ENCODE measurements at regions not wholly inside any gene's neighbourhood (a gene's known extent, or its start where the extent isn't known, plus 50 kb on each side); places are given as distances from the start of the nearest gene placed in this dataset.

GRCh38 chr1:3955196-3955772 is 55.2 kb upstream of the C1orf174 start (continued):
- TF ChIP-seq MAZ (IDR thresholded peaks at IDR 0.05; ENCODE audit: borderline replicate concordance, low read depth, low read length) (no peak), NFE2L2 (IDR thresholded peaks at IDR 0.05; ENCODE audit: low read depth, low read length) (no peak)
- TF ChIP-seq, protein P1, sequence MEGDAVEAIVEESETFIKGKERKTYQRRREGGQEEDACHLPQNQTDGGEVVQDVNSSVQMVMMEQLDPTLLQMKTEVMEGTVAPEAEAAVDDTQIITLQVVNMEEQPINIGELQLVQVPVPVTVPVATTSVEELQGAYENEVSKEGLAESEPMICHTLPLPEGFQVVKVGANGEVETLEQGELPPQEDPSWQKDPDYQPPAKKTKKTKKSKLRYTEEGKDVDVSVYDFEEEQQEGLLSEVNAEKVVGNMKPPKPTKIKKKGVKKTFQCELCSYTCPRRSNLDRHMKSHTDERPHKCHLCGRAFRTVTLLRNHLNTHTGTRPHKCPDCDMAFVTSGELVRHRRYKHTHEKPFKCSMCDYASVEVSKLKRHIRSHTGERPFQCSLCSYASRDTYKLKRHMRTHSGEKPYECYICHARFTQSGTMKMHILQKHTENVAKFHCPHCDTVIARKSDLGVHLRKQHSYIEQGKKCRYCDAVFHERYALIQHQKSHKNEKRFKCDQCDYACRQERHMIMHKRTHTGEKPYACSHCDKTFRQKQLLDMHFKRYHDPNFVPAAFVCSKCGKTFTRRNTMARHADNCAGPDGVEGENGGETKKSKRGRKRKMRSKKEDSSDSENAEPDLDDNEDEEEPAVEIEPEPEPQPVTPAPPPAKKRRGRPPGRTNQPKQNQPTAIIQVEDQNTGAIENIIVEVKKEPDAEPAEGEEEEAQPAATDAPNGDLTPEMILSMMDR (conservative IDR thresholded peaks at IDR 0.05; ENCODE audit: low read depth, low read length): no peak

DNA sequence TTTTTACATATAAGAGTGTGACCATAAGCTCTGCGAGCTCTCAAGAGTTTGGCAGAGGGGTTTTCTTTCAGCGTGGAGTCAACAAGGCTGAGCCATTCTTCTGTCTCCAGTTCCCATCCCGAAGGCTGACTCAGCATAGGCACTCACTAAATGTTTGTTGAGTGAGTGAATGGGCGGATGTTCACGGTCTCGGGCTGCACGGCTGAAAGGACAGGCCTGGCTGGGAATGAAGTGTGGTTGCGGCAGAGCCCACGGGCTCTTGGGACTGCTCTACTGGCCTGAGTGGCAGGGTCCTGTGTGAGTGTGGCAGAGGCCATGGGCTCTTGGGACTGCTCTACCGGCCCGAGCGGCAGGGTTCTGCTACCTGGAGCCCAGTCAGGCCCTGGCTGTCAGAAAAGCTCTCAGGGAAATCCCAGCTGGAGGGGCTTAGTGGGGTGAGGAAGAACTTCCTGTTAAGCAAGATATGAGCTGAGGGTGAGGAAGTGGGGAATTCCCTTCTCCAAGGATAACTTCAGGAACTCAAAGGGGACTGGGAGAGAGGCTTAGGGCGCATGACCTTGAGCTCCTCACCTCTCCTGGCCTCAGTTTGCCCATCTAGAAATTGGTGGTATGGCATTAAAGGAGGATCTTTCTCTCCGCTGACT is 56.6 kb upstream of the C1orf174 start:
- in situ Hi-C loops (cut with MboI; ENCODE audit: low sequenced_read_pairs) (no loop called here), intact Hi-C loops (cut with micrococcal nuclease) (no loop called here), dilution Hi-C loops (cut with HindIII; ENCODE audit: low sequenced_read_pairs, unreplicated experiment) (no loop called here)
- Histone ChIP-seq H4K8ac (ENCODE audit: low read depth in 2 of 2, low read length in 2 of 2) (no peak overlapping the region), H3K23ac (ENCODE audit: low read depth, low read length) (no peak overlapping the region), H2BK5ac (ENCODE audit: low read depth, low read length, poor library complexity, severe bottlenecking) (no peak overlapping the region), H3K56ac (ENCODE audit: extremely low read depth, insufficient read depth, low read length) (no peak overlapping the region), H3K14ac (replicated peaks; ENCODE audit: low read depth, low read length) (no peak overlapping the region), H2BK120ac (ENCODE audit: low read depth, low read length) (no peak overlapping the region), H4K20me1 (ENCODE audit: insufficient read depth, low read length) (no peaks in the 10 kb centered on the region), H4K91ac (ENCODE audit: insufficient read depth, low read depth, low read length) (no peak overlapping the region), H3K27ac (ENCODE audit: insufficient read depth, low read length) (no peak overlapping the region), H3K27me3 (ENCODE audit: control insufficient read depth, insufficient read depth, low read length) (no peaks in the 10 kb centered on the region), H3K4me2 (ENCODE audit: low read depth, low read length) (no peak overlapping the region), H2BK20ac (ENCODE audit: low read depth, low read length) (no peak overlapping the region), H3K9ac (ENCODE audit: low read depth, low read length) (no peak overlapping the region), H3K36me3 (ENCODE audit: control insufficient read depth, insufficient read depth, low read length) (no peaks in the 10 kb centered on the region), H2BK15ac (ENCODE audit: low read depth, low read length) (no peak overlapping the region), H2AFZ (replicated peaks; ENCODE audit: low read length, poor library complexity) (no peak overlapping the region), H3K4me1 (ENCODE audit: control insufficient read depth, insufficient read depth, low read length) (no peaks in the 10 kb centered on the region), H3K79me1 (ENCODE audit: low read depth in 1 of 2, low read length in 2 of 2) (no peaks in the 10 kb centered on the region), H2AK5ac (ENCODE audit: low read depth, low read length) (no peak overlapping the region), H4K5ac (ENCODE audit: low read depth, low read length) (no peak overlapping the region), H3K4me3 (ENCODE audit: insufficient read depth, low read depth, low read length) (no peak overlapping the region), H3K9me3 (ENCODE audit: control insufficient read depth, insufficient read depth, low read length) (peaks cover 40% of the 10 kb centered on the region), H3K4ac (ENCODE audit: low read depth, low read length) (no peak overlapping the region), H2AK9ac (replicated peaks; ENCODE audit: low read depth, low read length, poor library complexity) (no peak overlapping the region), H3K18ac (ENCODE audit: low read depth, low read length) (no peak overlapping the region), H3K9me1 (ENCODE audit: insufficient read depth, low read length) (no peaks in the 10 kb centered on the region)
- DNase-seq (no peak), ATAC-seq (ENCODE audit: low read depth) (no peak)
- BruUV-seq (replicated peaks): no TSS peak
- ChIA-PET CTCF (no interaction called here), POLR2A (ENCODE audit: unreplicated experiment) (no interaction called here)
- no CpG with 5 or more reads among the region's 14 CpGs for WGBS, 2 experiments (ENCODE audit: extremely low coverage in 2 of 2, insufficient read length in 1 of 2)
- no peak for TF ChIP-seq ELK1 (IDR thresholded peaks at IDR 0.05; ENCODE audit: borderline replicate concordance, low read depth, low read length)
- TF ChIP-seq CEBPB (IDR thresholded peaks at IDR 0.05; ENCODE audit: low read depth, low read length): no peak
- TF ChIP-seq RCOR1 (IDR thresholded peaks at IDR 0.05; ENCODE audit: insufficient replicate concordance, low read length): no peak
- no peak for TF ChIP-seq NFE2L2 (IDR thresholded peaks at IDR 0.05; ENCODE audit: low read depth, low read length)
- TF ChIP-seq MXI1 (IDR thresholded peaks at IDR 0.05; ENCODE audit: borderline replicate concordance, low read depth, low read length): no peak
- TF ChIP-seq, protein P1 (conservative IDR thresholded peaks at IDR 0.05; ENCODE audit: low read depth, low read length): no peak
- TF ChIP-seq, protein P2, sequence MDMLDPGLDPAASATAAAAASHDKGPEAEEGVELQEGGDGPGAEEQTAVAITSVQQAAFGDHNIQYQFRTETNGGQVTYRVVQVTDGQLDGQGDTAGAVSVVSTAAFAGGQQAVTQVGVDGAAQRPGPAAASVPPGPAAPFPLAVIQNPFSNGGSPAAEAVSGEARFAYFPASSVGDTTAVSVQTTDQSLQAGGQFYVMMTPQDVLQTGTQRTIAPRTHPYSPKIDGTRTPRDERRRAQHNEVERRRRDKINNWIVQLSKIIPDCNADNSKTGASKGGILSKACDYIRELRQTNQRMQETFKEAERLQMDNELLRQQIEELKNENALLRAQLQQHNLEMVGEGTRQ (IDR thresholded peaks at IDR 0.05; ENCODE audit: low read depth, low read length): no peak
